K562 (cell line): ENCODE measurements at regions not wholly inside any gene's neighbourhood (a gene's known extent, or its start where the extent isn't known, plus 50 kb on each side); places are given as distances from the start of the nearest gene placed in this dataset.

ENCODE experiments used
- ATAC-seq: fragments of 200-7000 bp; cut with Tn5 transposase; 3 replicates; pipeline ENCODE4 v1.9.1; 2020; ENCODE audit warnings: moderate library complexity
- BruUV-seq: library from RNA; stranded (reverse); fragments of 400-500 nt; replicated peaks from 2 replicates; lab custom pipeline; 2021; lab: Mats Ljungman, UMichigan
- CTCF ChIA-PET: fragments of 300-600 bp; formaldehyde crosslinking; extraction: SDS; loops from one replicate; lab custom pipeline; 2021; ENCODE audit warnings: low intra/inter-chr PET ratio; lab: Yijun Ruan, JAX
- POLR2A ChIA-PET: fragments of 300-600, 350-650 bp; sonication (Branson Sonifier 250); formaldehyde crosslinking; extraction: SDS; loops from one replicate; lab custom pipeline; 2021; ENCODE audit warnings: antibody characterized with exemption, inconsistent platforms; lab: Yijun Ruan, JAX
- DNase-seq, 4 experiments: peaks; one replicate each; pipeline versions ENCODE4 v3.0.0 to v3.0.0-alpha.2; 2011 to 2018; ENCODE audit warnings: low spot score in 3 of 4, mixed read lengths in 3 of 4; ENCODE audit errors: extremely low read depth in 1 of 4
- FAIRE-seq: peaks from 2 replicates; lab custom pipeline; 2011; peaks lifted over from hg19 to GRCh38; lab: Jason Lieb, UNC
- H2AFZ ChIP-seq: 2 replicates; pipeline ENCODE4 v1.6.0; 2011; ENCODE audit warnings: low read depth, low read length, control low read depth, inconsistent platforms
- H3K27ac ChIP-seq: fragments of 200-600 bp; 3 replicates; pipeline ENCODE4 v1.8.0; 2011; ENCODE audit warnings: low read depth, mild to moderate bottlenecking, control low read depth, inconsistent platforms, low read length, moderate library complexity, mixed read lengths; ENCODE audit errors: extremely low read depth
- H3K27me3 ChIP-seq, 2 experiments: fragments of 300-600 bp in 1 of 2; 2 replicates in 1 of 2; 3 replicates in 1 of 2; pipeline versions ENCODE4 v1.6.0 to v1.8.0; 2011; ENCODE audit warnings: inconsistent platforms in 2 of 2, low read length in 2 of 2, mild to moderate bottlenecking in 1 of 2, mixed read lengths in 1 of 2, moderate library complexity in 1 of 2; ENCODE audit not compliant: control insufficient read depth in 2 of 2, insufficient read depth in 2 of 2
- H3K36me3 ChIP-seq: fragments of 300-600 bp; 3 replicates; pipeline ENCODE4 v1.8.0; 2011; ENCODE audit warnings: mild to moderate bottlenecking, low read length, inconsistent platforms; ENCODE audit not compliant: control insufficient read depth, insufficient read depth
- H3K4me1 ChIP-seq, 2 experiments: fragments of 200-600 bp in 1 of 2; replicated peaks in 1 of 2; 2 replicates in 1 of 2; 3 replicates in 1 of 2; pipeline versions ENCODE4 v1.5.1 to v1.8.0; 2011; ENCODE audit warnings: inconsistent platforms in 2 of 2, low read length in 2 of 2, mild to moderate bottlenecking in 1 of 2, mixed read lengths in 1 of 2, moderate library complexity in 1 of 2; ENCODE audit not compliant: control insufficient read depth in 2 of 2, insufficient read depth in 2 of 2
- H3K4me2 ChIP-seq: 2 replicates; pipeline ENCODE4 v1.6.1; 2011; ENCODE audit warnings: low read length, control low read depth, inconsistent platforms, mixed read lengths; ENCODE audit not compliant: insufficient read depth
- H3K4me3 ChIP-seq: fragments of 200-600 bp; sonication (generic), shearing (Covaris generic); 2 replicates; pipeline ENCODE4 v1.5.1; 2016; ENCODE audit warnings: control low read depth, inconsistent platforms
- H3K79me2 ChIP-seq: fragments of 200-600 bp; 3 replicates; pipeline ENCODE4 v1.8.0; 2011; ENCODE audit warnings: low read length, inconsistent platforms; ENCODE audit not compliant: control insufficient read depth, insufficient read depth
- H3K9ac ChIP-seq, 2 experiments: 2 replicates each; pipeline versions ENCODE4 v1.6.0 to v1.6.1; 2011; ENCODE audit warnings: low read depth in 2 of 2, low read length in 2 of 2, control low read depth in 1 of 2, inconsistent platforms in 1 of 2, mild to moderate bottlenecking in 1 of 2, mixed read lengths in 1 of 2; ENCODE audit not compliant: insufficient read depth in 1 of 2
- H3K9me1 ChIP-seq: one replicate; pipeline ENCODE4 v1.6.0; 2011; ENCODE audit warnings: inconsistent platforms, mild to moderate bottlenecking, low read length, moderate library complexity; ENCODE audit not compliant: control insufficient read depth, insufficient read depth
- H3K9me3 ChIP-seq: replicated peaks from 2 replicates; pipeline ENCODE4 v1.5.1; 2011; ENCODE audit warnings: low read depth, low read length, inconsistent platforms; ENCODE audit not compliant: control insufficient read depth, insufficient read depth
- H4K20me1 ChIP-seq: replicated peaks from 2 replicates; pipeline ENCODE4 v1.6.1; 2011; ENCODE audit warnings: low read length, inconsistent platforms, mixed read lengths; ENCODE audit not compliant: control insufficient read depth, insufficient read depth
- WGBS: fragments of 100-300 bp; shearing (Covaris generic); methylation state at CpG from one replicate; pipeline ENCODE4 v1.1.6; 2016; ENCODE audit warnings: low coverage, mixed read lengths; ENCODE audit not compliant: insufficient coverage; ENCODE audit errors: missing lambda C conversion rate; 5-methylcytosine and 5-hydroxymethylcytosine counted together
- in situ Hi-C: fragments of 300-500 bp; cut with MboI; formaldehyde crosslinking; loops from 4 replicates; pipeline ENCODE4 v1.15.0; 2018; ENCODE audit warnings: inconsistent platforms, mixed read lengths
- intact Hi-C: fragments of 100-400 bp; cut with micrococcal nuclease; formaldehyde crosslinking; loops from 2 replicates; pipeline ENCODE4 v1.14.2; 2022
- TF ChIP-seq, protein P1 (sequence below): fragments of 450-650 bp; formaldehyde crosslinking; IDR thresholded peaks from 2 replicates; pipeline ENCODE4 v1.4.0; 2022; ENCODE audit warnings: missing genetic modification characterization
- TF ChIP-seq, protein P2 (sequence below): fragments of 450-650 bp; IDR thresholded peaks from 2 replicates; pipeline ENCODE4 v1.6.1; 2016; ENCODE audit warnings: borderline replicate concordance
- TF ChIP-seq, protein P3 (sequence below): fragments of 250-450 bp; sonication (Bioruptor Pico); IDR thresholded peaks from 2 replicates; pipeline ENCODE4 v1.5.0; 2021; ENCODE audit warnings: mild to moderate bottlenecking, borderline replicate concordance

DNA sequence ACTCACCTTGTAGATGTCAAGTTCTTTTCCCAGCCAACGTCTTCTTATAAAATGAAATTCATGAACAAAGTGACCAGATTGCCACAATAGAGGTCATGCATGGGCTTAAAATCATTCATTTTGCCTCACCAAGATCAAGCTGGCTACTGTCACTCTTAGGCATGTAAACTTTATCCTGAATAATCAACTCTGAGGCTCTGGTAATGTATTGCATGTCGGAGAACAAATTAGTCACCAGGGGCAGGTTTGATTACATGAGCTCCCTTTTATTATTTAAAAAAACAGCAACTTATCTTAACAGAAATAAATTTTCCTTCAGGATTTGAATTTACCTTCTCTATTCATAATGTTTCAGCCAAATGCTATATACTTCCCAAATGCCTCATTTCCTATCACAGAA lies 112.9 kb upstream of the SP4 start:
- ATAC-seq, result no peak
- DNase-seq, result no peak
- Histone ChIP-seq H3K9me1 (no peaks in the 10 kb centered on the region), H3K4me1 (no peaks in the 10 kb centered on the region), H3K9ac (no peak overlapping the region), H3K27me3 (no peaks in the 10 kb centered on the region; a peak in 2 of 5 replicates), H3K9me3 (no peaks in the 10 kb centered on the region), H2AFZ (no peak overlapping the region), H3K79me2 (no peaks in the 10 kb centered on the region), H4K20me1 (no peaks in the 10 kb centered on the region), H3K27ac (no peak overlapping the region), H3K4me3 (no peak overlapping the region), H3K36me3 (no peaks in the 10 kb centered on the region), H3K4me2 (no peak overlapping the region)
- WGBS, result 0% methylated on average over 2 of the region's 2 CpGs
- FAIRE-seq, result no peak
- TF ChIP-seq, protein P1, sequence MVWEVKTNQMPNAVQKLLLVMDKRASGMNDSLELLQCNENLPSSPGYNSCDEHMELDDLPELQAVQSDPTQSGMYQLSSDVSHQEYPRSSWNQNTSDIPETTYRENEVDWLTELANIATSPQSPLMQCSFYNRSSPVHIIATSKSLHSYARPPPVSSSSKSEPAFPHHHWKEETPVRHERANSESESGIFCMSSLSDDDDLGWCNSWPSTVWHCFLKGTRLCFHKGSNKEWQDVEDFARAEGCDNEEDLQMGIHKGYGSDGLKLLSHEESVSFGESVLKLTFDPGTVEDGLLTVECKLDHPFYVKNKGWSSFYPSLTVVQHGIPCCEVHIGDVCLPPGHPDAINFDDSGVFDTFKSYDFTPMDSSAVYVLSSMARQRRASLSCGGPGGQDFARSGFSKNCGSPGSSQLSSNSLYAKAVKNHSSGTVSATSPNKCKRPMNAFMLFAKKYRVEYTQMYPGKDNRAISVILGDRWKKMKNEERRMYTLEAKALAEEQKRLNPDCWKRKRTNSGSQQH, result no peak
- TF ChIP-seq, protein P2, sequence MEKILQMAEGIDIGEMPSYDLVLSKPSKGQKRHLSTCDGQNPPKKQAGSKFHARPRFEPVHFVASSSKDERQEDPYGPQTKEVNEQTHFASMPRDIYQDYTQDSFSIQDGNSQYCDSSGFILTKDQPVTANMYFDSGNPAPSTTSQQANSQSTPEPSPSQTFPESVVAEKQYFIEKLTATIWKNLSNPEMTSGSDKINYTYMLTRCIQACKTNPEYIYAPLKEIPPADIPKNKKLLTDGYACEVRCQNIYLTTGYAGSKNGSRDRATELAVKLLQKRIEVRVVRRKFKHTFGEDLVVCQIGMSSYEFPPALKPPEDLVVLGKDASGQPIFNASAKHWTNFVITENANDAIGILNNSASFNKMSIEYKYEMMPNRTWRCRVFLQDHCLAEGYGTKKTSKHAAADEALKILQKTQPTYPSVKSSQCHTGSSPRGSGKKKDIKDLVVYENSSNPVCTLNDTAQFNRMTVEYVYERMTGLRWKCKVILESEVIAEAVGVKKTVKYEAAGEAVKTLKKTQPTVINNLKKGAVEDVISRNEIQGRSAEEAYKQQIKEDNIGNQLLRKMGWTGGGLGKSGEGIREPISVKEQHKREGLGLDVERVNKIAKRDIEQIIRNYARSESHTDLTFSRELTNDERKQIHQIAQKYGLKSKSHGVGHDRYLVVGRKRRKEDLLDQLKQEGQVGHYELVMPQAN, result no peak
- TF ChIP-seq, protein P3, sequence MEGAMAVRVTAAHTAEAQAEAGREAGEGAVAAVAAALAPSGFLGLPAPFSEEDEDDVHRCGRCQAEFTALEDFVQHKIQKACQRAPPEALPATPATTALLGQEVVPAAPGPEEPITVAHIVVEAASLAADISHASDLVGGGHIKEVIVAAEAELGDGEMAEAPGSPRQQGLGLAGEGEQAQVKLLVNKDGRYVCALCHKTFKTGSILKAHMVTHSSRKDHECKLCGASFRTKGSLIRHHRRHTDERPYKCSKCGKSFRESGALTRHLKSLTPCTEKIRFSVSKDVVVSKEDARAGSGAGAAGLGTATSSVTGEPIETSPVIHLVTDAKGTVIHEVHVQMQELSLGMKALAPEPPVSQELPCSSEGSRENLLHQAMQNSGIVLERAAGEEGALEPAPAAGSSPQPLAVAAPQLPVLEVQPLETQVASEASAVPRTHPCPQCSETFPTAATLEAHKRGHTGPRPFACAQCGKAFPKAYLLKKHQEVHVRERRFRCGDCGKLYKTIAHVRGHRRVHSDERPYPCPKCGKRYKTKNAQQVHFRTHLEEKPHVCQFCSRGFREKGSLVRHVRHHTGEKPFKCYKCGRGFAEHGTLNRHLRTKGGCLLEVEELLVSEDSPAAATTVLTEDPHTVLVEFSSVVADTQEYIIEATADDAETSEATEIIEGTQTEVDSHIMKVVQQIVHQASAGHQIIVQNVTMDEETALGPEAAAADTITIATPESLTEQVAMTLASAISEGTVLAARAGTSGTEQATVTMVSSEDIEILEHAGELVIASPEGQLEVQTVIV, result no peak
- POLR2A ChIA-PET, result no interaction called here
- in situ Hi-C loops (no loop called here), intact Hi-C loops (no loop called here)
- CTCF ChIA-PET, result no interaction called here
- no TSS peak for BruUV-seq
